HCT116 (cell line): ENCODE measurements at regions not wholly inside any gene's neighbourhood (a gene's known extent, or its start where the extent isn't known, plus 50 kb on each side); places are given as distances from the start of the nearest gene placed in this dataset.

Source experiments
- EGR1 ChIP-seq: IDR thresholded peaks from 2 replicates; pipeline ENCODE4 v1.6.1; 2012; ENCODE audit warnings: low read depth
- ELF1 ChIP-seq: IDR thresholded peaks from 2 replicates; pipeline ENCODE4 v1.6.1; 2012; ENCODE audit warnings: low read depth, borderline replicate concordance
- EZH2 ChIP-seq: fragments of 200-600 bp; sonication (generic); IDR thresholded peaks from 2 replicates; pipeline ENCODE4 v1.6.1; 2017; ENCODE audit warnings: antibody characterized with exemption, mixed run types
- EZH2phosphoT487 ChIP-seq: fragments of 200-600 bp; IDR thresholded peaks from 2 replicates; pipeline ENCODE4 v1.6.1; 2018; ENCODE audit warnings: antibody characterized with exemption, borderline replicate concordance
- JUND ChIP-seq: IDR thresholded peaks from 2 replicates; pipeline ENCODE4 v1.6.1; 2012
- POLR2A ChIP-seq: IDR thresholded peaks from 2 replicates; pipeline ENCODE4 v1.7.0; 2011; ENCODE audit warnings: borderline replicate concordance; ENCODE audit not compliant: insufficient read depth, insufficient read length; ENCODE audit errors: extremely low read depth
- RAD21 ChIP-seq: IDR thresholded peaks from 2 replicates; pipeline ENCODE4 v1.6.1; 2012; ENCODE audit warnings: low read depth, mild to moderate bottlenecking
- SP1 ChIP-seq: IDR thresholded peaks from 2 replicates; pipeline ENCODE4 v1.6.1; 2012; ENCODE audit warnings: low read depth
- TCF7L2 ChIP-seq: IDR thresholded peaks from 2 replicates; pipeline ENCODE4 v1.7.0; 2011; ENCODE audit warnings: borderline replicate concordance, inconsistent platforms; ENCODE audit not compliant: insufficient read depth, insufficient read length; ENCODE audit errors: extremely low read depth
- ZFX ChIP-seq: fragments of 450-650 bp; IDR thresholded peaks from 2 replicates; pipeline ENCODE4 v1.6.1; 2017
- TF ChIP-seq, protein P1 (sequence below), 3 experiments: fragments of 200-600 bp in 1 of 3; sonication (generic) in 1 of 3; IDR thresholded peaks in 2 of 3; conservative IDR thresholded peaks in 1 of 3; 2 replicates each; pipeline ENCODE4 v1.5.1; 2012 to 2017; ENCODE audit warnings: low read depth in 2 of 3, low read length in 2 of 3, antibody characterized with exemption in 1 of 3, borderline replicate concordance in 1 of 3, control low read depth in 1 of 3, mild to moderate bottlenecking in 1 of 3, mixed read lengths in 1 of 3, mixed run types in 1 of 3, moderate library complexity in 1 of 3; ENCODE audit not compliant: insufficient read depth in 1 of 3
- TF ChIP-seq, protein P2 (sequence below): IDR thresholded peaks from 2 replicates; pipeline ENCODE4 v1.6.1; 2012; ENCODE audit warnings: low read depth
- TF ChIP-seq, protein P3 (sequence below): IDR thresholded peaks from 2 replicates; pipeline ENCODE4 v1.6.1; 2012

DNA sequence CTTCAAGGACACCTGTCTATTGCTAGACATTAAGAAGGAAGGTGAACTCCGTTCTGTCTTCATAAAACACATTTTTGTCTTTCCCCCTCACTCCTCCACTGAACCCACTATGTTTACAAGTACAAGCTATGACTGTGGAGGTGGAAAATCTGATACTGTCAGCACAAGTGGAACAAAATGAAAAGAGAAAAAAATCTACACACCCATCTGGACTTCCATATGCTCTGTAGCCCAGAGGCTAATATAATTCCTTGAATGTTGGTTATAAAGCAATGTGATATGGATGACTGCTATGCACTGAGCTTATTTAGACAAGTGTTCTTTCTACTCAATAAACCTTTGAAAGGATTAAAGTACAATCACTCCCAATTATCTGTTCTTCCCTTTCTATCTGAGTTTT is 713.5 kb downstream of the DIAPH3 start:
- TF ChIP-seq, protein P1, sequence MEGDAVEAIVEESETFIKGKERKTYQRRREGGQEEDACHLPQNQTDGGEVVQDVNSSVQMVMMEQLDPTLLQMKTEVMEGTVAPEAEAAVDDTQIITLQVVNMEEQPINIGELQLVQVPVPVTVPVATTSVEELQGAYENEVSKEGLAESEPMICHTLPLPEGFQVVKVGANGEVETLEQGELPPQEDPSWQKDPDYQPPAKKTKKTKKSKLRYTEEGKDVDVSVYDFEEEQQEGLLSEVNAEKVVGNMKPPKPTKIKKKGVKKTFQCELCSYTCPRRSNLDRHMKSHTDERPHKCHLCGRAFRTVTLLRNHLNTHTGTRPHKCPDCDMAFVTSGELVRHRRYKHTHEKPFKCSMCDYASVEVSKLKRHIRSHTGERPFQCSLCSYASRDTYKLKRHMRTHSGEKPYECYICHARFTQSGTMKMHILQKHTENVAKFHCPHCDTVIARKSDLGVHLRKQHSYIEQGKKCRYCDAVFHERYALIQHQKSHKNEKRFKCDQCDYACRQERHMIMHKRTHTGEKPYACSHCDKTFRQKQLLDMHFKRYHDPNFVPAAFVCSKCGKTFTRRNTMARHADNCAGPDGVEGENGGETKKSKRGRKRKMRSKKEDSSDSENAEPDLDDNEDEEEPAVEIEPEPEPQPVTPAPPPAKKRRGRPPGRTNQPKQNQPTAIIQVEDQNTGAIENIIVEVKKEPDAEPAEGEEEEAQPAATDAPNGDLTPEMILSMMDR (IDR thresholded peaks at IDR 0.05 in 2 of 3, conservative IDR thresholded peaks at IDR 0.05 in 1 of 3; ENCODE audit: borderline replicate concordance in 1 of 3, insufficient read depth in 1 of 3, low read depth in 2 of 3, low read length in 2 of 3), result no peak
- TF ChIP-seq ZFX, result no peak
- TF ChIP-seq EZH2phosphoT487, result no peak
- TF ChIP-seq POLR2A, result no peak
- no peak for TF ChIP-seq JUND
- TF ChIP-seq, protein P2, sequence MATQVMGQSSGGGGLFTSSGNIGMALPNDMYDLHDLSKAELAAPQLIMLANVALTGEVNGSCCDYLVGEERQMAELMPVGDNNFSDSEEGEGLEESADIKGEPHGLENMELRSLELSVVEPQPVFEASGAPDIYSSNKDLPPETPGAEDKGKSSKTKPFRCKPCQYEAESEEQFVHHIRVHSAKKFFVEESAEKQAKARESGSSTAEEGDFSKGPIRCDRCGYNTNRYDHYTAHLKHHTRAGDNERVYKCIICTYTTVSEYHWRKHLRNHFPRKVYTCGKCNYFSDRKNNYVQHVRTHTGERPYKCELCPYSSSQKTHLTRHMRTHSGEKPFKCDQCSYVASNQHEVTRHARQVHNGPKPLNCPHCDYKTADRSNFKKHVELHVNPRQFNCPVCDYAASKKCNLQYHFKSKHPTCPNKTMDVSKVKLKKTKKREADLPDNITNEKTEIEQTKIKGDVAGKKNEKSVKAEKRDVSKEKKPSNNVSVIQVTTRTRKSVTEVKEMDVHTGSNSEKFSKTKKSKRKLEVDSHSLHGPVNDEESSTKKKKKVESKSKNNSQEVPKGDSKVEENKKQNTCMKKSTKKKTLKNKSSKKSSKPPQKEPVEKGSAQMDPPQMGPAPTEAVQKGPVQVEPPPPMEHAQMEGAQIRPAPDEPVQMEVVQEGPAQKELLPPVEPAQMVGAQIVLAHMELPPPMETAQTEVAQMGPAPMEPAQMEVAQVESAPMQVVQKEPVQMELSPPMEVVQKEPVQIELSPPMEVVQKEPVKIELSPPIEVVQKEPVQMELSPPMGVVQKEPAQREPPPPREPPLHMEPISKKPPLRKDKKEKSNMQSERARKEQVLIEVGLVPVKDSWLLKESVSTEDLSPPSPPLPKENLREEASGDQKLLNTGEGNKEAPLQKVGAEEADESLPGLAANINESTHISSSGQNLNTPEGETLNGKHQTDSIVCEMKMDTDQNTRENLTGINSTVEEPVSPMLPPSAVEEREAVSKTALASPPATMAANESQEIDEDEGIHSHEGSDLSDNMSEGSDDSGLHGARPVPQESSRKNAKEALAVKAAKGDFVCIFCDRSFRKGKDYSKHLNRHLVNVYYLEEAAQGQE, result no peak
- TF ChIP-seq EZH2, result no peak
- no peak for TF ChIP-seq EGR1
- TF ChIP-seq SP1, result no peak
- TF ChIP-seq TCF7L2, result no peak
- no peak for TF ChIP-seq RAD21
- TF ChIP-seq, protein P3, sequence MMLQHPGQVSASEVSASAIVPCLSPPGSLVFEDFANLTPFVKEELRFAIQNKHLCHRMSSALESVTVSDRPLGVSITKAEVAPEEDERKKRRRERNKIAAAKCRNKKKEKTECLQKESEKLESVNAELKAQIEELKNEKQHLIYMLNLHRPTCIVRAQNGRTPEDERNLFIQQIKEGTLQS, result no peak
- TF ChIP-seq ELF1, result no peak
